ENCODE measurements at regions not wholly inside any gene's neighbourhood (a gene's known extent, or its start where the extent isn't known, plus 50 kb on each side); places are given as distances from the start of the nearest gene placed in this dataset.
"Not testable (repeated sequence)": the region's sequence is repeated elsewhere in the genome, so short reads cannot be mapped to it uniquely, and the experiment has no call there.

DNA sequence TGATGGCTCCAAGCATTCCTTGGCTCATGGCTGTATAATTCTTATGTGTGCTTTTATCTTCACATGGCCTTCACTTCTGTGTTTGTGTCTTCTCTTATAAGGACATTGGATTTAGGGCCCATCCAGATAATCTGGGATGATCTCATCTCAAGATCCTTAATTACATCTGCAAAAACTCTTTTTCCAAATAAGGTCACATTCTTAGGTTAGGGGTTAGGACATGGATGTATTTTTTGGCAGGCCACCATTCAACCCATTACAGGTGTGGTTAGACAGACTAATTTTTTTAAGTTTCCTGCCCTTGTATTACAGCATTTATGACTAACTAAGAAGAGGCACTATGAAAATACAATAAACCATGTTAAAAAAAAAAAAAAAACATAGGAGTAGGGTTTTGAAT lies 254.0 kb downstream of the TPBG start:
- H3F3A ChIP-seq (ENCODE audit: insufficient read depth): no peaks in the 10 kb centered on the region
- no peak overlapping the region for H3K4me3 ChIP-seq
- no peak overlapping the region for H3K4me2 ChIP-seq (ENCODE audit: unreplicated experiment)
- in situ Hi-C loops (cut with MboI): no loop called here
- H3K27ac ChIP-seq: no peak overlapping the region
- no peaks in the 10 kb centered on the region for H3K4me1 ChIP-seq (ENCODE audit: insufficient read depth)
- no peaks in the 10 kb centered on the region for H3K79me2 ChIP-seq (ENCODE audit: insufficient read depth)
- no peaks in the 10 kb centered on the region for H4K20me1 ChIP-seq (ENCODE audit: insufficient read depth)
- H3K36me3 ChIP-seq (ENCODE audit: low read depth): no peaks in the 10 kb centered on the region
- H3K9me3 ChIP-seq (ENCODE audit: low read depth): no peaks in the 10 kb centered on the region
- no peaks in the 10 kb centered on the region for H3K27me3 ChIP-seq (replicated peaks; ENCODE audit: insufficient read depth)
- no peak overlapping the region for H2AFZ ChIP-seq
- H3K9ac ChIP-seq: no peak overlapping the region
- no peak for DNase-seq
- TF ChIP-seq EZH2phosphoT487 (IDR thresholded peaks at IDR 0.05; ENCODE audit: insufficient read depth, low read depth) (no peak), EZH2 (IDR thresholded peaks at IDR 0.05; ENCODE audit: insufficient read depth, poor library complexity, severe bottlenecking) (no peak)
- no peaks in the 10 kb centered on the region for H3K9me2 ChIP-seq (ENCODE audit: insufficient read depth)

DNA sequence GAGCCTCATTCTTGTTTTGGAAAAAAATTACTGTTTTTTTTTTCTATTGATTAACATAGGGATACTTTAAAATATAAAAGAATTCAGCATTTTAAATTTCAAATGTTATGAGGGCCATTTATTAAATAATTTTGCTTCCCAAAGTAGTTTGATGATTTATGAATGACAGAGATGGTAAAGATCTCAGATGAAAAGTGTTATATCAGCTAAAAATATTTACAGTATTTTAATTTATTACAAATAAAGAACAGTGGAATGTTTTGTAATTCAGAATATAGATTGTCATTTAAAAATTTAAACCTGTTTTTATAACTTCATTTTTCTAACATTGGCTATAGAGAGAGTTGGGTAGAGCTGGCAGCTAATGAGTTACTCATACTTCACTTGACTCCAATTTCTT lies 256.0 kb downstream of the TPBG start:
- no peak overlapping the region for H3K9ac ChIP-seq
- no peaks in the 10 kb centered on the region for H4K20me1 ChIP-seq (ENCODE audit: insufficient read depth)
- no peaks in the 10 kb centered on the region for H3F3A ChIP-seq (ENCODE audit: insufficient read depth)
- H3K4me2 ChIP-seq (ENCODE audit: unreplicated experiment): no peak overlapping the region
- H3K36me3 ChIP-seq (ENCODE audit: low read depth): no peaks in the 10 kb centered on the region
- H3K4me1 ChIP-seq (ENCODE audit: insufficient read depth): no peaks in the 10 kb centered on the region
- no peaks in the 10 kb centered on the region for H3K9me2 ChIP-seq (ENCODE audit: insufficient read depth)
- in situ Hi-C loops (cut with MboI): no loop called here
- H3K27me3 ChIP-seq (replicated peaks; ENCODE audit: insufficient read depth): no peaks in the 10 kb centered on the region
- no peak overlapping the region for H3K4me3 ChIP-seq
- DNase-seq: no peak
- H3K9me3 ChIP-seq (ENCODE audit: low read depth): no peaks in the 10 kb centered on the region
- TF ChIP-seq EZH2phosphoT487 (IDR thresholded peaks at IDR 0.05; ENCODE audit: insufficient read depth, low read depth): no peak
- no peak for TF ChIP-seq EZH2 (IDR thresholded peaks at IDR 0.05; ENCODE audit: insufficient read depth, poor library complexity, severe bottlenecking)
- no peak overlapping the region for H3K27ac ChIP-seq
- no peak overlapping the region for H2AFZ ChIP-seq
- H3K79me2 ChIP-seq (ENCODE audit: insufficient read depth): no peaks in the 10 kb centered on the region

DNA sequence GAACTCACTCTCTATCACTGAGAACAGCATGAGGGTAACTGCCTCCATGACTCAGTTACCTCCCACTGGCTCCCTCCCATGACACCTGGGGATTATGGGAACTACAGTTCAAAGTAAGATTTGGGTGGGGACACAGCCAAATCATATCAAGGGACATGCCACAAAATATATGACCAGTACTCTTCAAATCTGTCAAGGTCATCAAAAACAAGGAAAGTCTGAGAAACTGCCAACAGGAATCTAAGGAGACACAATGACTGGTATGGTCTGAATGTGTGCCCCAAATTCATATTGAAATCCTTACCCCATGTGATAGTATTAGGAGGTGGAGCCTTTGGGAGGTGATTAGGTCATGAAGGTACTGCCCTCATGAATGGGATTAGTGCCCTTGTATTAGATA lies 258.8 kb downstream of the TPBG start:
- no peaks in the 10 kb centered on the region for H3K79me2 ChIP-seq (ENCODE audit: insufficient read depth)
- H3K27ac ChIP-seq: no peak overlapping the region
- TF ChIP-seq EZH2phosphoT487 (IDR thresholded peaks at IDR 0.05; ENCODE audit: insufficient read depth, low read depth) (no peak), EZH2 (IDR thresholded peaks at IDR 0.05; ENCODE audit: insufficient read depth, poor library complexity, severe bottlenecking) (no peak)
- H3K4me1 ChIP-seq (ENCODE audit: insufficient read depth): no peaks in the 10 kb centered on the region
- no peaks in the 10 kb centered on the region for H3K27me3 ChIP-seq (replicated peaks; ENCODE audit: insufficient read depth)
- no peaks in the 10 kb centered on the region for H4K20me1 ChIP-seq (ENCODE audit: insufficient read depth)
- no peak for DNase-seq
- no peak overlapping the region for H3K4me3 ChIP-seq
- H2AFZ ChIP-seq: no peak overlapping the region
- H3K9ac ChIP-seq: no peak overlapping the region
- H3K9me2 ChIP-seq (ENCODE audit: insufficient read depth): no peaks in the 10 kb centered on the region
- in situ Hi-C loops (cut with MboI): no loop called here
- H3K36me3 ChIP-seq (ENCODE audit: low read depth): no peaks in the 10 kb centered on the region
- H3K4me2 ChIP-seq (ENCODE audit: unreplicated experiment): no peak overlapping the region
- H3F3A ChIP-seq (ENCODE audit: insufficient read depth): no peaks in the 10 kb centered on the region
- no peaks in the 10 kb centered on the region for H3K9me3 ChIP-seq (ENCODE audit: low read depth)

DNA sequence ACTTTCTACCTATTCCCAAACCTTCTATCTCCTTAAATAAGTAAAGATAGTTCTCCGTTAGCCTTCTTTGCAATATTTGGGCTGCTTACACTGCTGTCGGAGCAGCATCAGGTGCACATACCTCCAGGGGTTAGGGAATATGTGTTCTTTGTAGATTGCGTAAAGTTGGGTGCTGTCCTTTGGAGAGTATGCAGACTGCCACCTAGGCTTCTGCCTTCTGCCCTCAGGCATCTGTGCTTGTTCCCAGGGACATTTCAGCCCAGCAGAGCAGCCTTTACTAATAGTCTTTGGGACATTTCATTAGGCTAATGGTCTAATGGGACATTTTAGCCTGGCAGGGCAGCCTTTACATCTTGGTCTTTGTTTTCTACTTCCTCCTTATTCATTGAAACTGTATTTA lies 260.6 kb downstream of the TPBG start:
- no peaks in the 10 kb centered on the region for H3K9me3 ChIP-seq (ENCODE audit: low read depth)

DNA sequence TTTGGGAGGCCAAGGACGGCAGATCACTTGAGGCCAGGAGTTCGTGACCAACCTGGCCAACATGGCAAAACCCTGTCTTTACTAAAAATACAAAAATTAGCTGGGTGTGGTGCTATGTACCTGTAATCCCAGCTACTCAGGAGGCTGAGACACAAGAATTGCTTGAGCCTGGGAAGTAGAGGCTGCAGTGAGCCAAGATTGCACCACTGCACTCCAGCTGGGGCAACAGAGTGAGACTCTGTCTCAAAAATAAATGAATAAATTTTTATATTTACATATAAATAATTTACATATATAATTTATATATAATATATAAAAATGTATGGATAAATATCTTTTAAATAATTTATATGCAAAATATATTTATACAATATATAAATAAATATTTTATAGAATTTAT lies 263.3 kb downstream of the TPBG start:
- H3F3A ChIP-seq (ENCODE audit: insufficient read depth); in situ Hi-C loops (cut with MboI): not testable (repeated sequence)

More for the DNA sequence above, 260.6 kb downstream of the TPBG start:
- in situ Hi-C loops (cut with MboI): no loop called here
- no peaks in the 10 kb centered on the region for H3K9me2 ChIP-seq (ENCODE audit: insufficient read depth)
- no peaks in the 10 kb centered on the region for H4K20me1 ChIP-seq (ENCODE audit: insufficient read depth)
- TF ChIP-seq EZH2phosphoT487 (IDR thresholded peaks at IDR 0.05; ENCODE audit: insufficient read depth, low read depth) (no peak), EZH2 (IDR thresholded peaks at IDR 0.05; ENCODE audit: insufficient read depth, poor library complexity, severe bottlenecking) (no peak)
- no peak overlapping the region for H3K27ac ChIP-seq
- no peak overlapping the region for H3K4me2 ChIP-seq (ENCODE audit: unreplicated experiment)
- H3F3A ChIP-seq (ENCODE audit: insufficient read depth): no peaks in the 10 kb centered on the region
- H2AFZ ChIP-seq: no peak overlapping the region
- H3K36me3 ChIP-seq (ENCODE audit: low read depth): no peaks in the 10 kb centered on the region
- no peaks in the 10 kb centered on the region for H3K4me1 ChIP-seq (ENCODE audit: insufficient read depth)
- WGBS, 2 experiments (ENCODE audit: low coverage in 1 of 2, low lambda C conversion rate in 2 of 2, missing lambda C conversion rate in 2 of 2): 76 to 81% methylated on average over 3 of the region's 3 CpGs
- H3K9ac ChIP-seq: no peak overlapping the region
- H3K79me2 ChIP-seq (ENCODE audit: insufficient read depth): no peaks in the 10 kb centered on the region
- DNase-seq: no peak
- H3K4me3 ChIP-seq: no peak overlapping the region
- no peaks in the 10 kb centered on the region for H3K27me3 ChIP-seq (replicated peaks; ENCODE audit: insufficient read depth)

More for the DNA sequence above, 263.3 kb downstream of the TPBG start:
- not testable (repeated sequence) for H3K27ac ChIP-seq; H4K20me1 ChIP-seq (ENCODE audit: insufficient read depth); DNase-seq; H3K9me2 ChIP-seq (ENCODE audit: insufficient read depth); H2AFZ ChIP-seq; H3K9ac ChIP-seq; H3K4me3 ChIP-seq; H3K4me1 ChIP-seq (ENCODE audit: insufficient read depth); H3K79me2 ChIP-seq (ENCODE audit: insufficient read depth); H3K4me2 ChIP-seq (ENCODE audit: unreplicated experiment); H3K27me3 ChIP-seq (replicated peaks; ENCODE audit: insufficient read depth); H3K36me3 ChIP-seq (ENCODE audit: low read depth); H3K9me3 ChIP-seq (ENCODE audit: low read depth)
- WGBS, 2 experiments (ENCODE audit: low coverage in 1 of 2, low lambda C conversion rate in 2 of 2, missing lambda C conversion rate in 2 of 2): 50 to 52% methylated on average over 2 of the region's 2 CpGs

Data from GM23248 (cell line).